Liver (tissue), 3 donors: ENCODE measurements at regions not wholly inside any gene's neighbourhood (a gene's known extent, or its start where the extent isn't known, plus 50 kb on each side); places are given as distances from the start of the nearest gene placed in this dataset.

Experiments
- FOXA1 ChIP-seq: IDR thresholded peaks from 2 replicates; pipeline ENCODE4 v1.6.1; 2016; ENCODE audit warnings: antibody characterized with exemption
- GABPA ChIP-seq, 2 donors: IDR thresholded peaks in 1 of 2; conservative IDR thresholded peaks in 1 of 2; 2 replicates each; pipeline ENCODE4 v1.6.1; 2016; ENCODE audit warnings: antibody characterized with exemption in 2 of 2, mild to moderate bottlenecking in 1 of 2, moderate library complexity in 1 of 2
- JUND ChIP-seq, 2 donors: IDR thresholded peaks; 2 replicates each; pipeline ENCODE4 v1.6.1; 2016; ENCODE audit warnings: antibody characterized with exemption in 2 of 2
- MAX ChIP-seq: IDR thresholded peaks from 2 replicates; pipeline ENCODE4 v1.6.1; 2016; ENCODE audit warnings: antibody characterized with exemption
- RAD21 ChIP-seq, 2 donors: IDR thresholded peaks; 2 replicates each; pipeline ENCODE4 v1.6.1; 2016; ENCODE audit warnings: antibody characterized with exemption in 2 of 2, mild to moderate bottlenecking in 2 of 2
- RXRA ChIP-seq, 2 donors: IDR thresholded peaks; 2 replicates each; pipeline ENCODE4 v1.6.1; 2017 to 2018; ENCODE audit warnings: antibody characterized with exemption in 2 of 2, mild to moderate bottlenecking in 1 of 2
- SP1 ChIP-seq: IDR thresholded peaks from 2 replicates; pipeline ENCODE4 v1.6.1; 2018; ENCODE audit warnings: antibody characterized with exemption, mild to moderate bottlenecking
- TAF1 ChIP-seq: conservative IDR thresholded peaks from 2 replicates; pipeline ENCODE4 v1.6.1; 2016; ENCODE audit warnings: antibody characterized with exemption, mild to moderate bottlenecking
- YY1 ChIP-seq: IDR thresholded peaks from 2 replicates; pipeline ENCODE4 v1.6.1; 2016; ENCODE audit warnings: antibody characterized with exemption, mild to moderate bottlenecking
- ZBTB33 ChIP-seq: IDR thresholded peaks from 2 replicates; pipeline ENCODE4 v1.6.1; 2016; ENCODE audit warnings: antibody characterized with exemption
- TF ChIP-seq, protein P1 (sequence below): fragments of 150-350 bp; IDR thresholded peaks from 2 replicates; pipeline ENCODE4 v1.5.1; 2017; ENCODE audit warnings: improper control_type of control experiment, low read depth, low read length; ENCODE audit not compliant: missing input control
- TF ChIP-seq, protein P2 (sequence below): IDR thresholded peaks from 2 replicates; pipeline ENCODE4 v1.6.1; 2016; ENCODE audit warnings: antibody characterized with exemption, mild to moderate bottlenecking
- TF ChIP-seq, protein P3 (sequence below): IDR thresholded peaks from 2 replicates; pipeline ENCODE4 v1.6.1; 2016; ENCODE audit warnings: antibody characterized with exemption
- donor health status: healthy.
- donor health status: healthy.

- TF ChIP-seq, protein P1, sequence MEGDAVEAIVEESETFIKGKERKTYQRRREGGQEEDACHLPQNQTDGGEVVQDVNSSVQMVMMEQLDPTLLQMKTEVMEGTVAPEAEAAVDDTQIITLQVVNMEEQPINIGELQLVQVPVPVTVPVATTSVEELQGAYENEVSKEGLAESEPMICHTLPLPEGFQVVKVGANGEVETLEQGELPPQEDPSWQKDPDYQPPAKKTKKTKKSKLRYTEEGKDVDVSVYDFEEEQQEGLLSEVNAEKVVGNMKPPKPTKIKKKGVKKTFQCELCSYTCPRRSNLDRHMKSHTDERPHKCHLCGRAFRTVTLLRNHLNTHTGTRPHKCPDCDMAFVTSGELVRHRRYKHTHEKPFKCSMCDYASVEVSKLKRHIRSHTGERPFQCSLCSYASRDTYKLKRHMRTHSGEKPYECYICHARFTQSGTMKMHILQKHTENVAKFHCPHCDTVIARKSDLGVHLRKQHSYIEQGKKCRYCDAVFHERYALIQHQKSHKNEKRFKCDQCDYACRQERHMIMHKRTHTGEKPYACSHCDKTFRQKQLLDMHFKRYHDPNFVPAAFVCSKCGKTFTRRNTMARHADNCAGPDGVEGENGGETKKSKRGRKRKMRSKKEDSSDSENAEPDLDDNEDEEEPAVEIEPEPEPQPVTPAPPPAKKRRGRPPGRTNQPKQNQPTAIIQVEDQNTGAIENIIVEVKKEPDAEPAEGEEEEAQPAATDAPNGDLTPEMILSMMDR: no peak
- TF ChIP-seq JUND (IDR thresholded peaks at IDR 0.05) (no peak), MAX (no peak), GABPA (IDR thresholded peaks at IDR 0.05 in 1 of 2, conservative IDR thresholded peaks at IDR 0.05 in 1 of 2) (no peak), TAF1 (no peak), ZBTB33 (no peak), SP1 (no peak), RAD21 (IDR thresholded peaks at IDR 0.05) (no peak), YY1 (no peak), FOXA1 (no peak), RXRA (IDR thresholded peaks at IDR 0.05) (no peak)
- TF ChIP-seq, protein P2, sequence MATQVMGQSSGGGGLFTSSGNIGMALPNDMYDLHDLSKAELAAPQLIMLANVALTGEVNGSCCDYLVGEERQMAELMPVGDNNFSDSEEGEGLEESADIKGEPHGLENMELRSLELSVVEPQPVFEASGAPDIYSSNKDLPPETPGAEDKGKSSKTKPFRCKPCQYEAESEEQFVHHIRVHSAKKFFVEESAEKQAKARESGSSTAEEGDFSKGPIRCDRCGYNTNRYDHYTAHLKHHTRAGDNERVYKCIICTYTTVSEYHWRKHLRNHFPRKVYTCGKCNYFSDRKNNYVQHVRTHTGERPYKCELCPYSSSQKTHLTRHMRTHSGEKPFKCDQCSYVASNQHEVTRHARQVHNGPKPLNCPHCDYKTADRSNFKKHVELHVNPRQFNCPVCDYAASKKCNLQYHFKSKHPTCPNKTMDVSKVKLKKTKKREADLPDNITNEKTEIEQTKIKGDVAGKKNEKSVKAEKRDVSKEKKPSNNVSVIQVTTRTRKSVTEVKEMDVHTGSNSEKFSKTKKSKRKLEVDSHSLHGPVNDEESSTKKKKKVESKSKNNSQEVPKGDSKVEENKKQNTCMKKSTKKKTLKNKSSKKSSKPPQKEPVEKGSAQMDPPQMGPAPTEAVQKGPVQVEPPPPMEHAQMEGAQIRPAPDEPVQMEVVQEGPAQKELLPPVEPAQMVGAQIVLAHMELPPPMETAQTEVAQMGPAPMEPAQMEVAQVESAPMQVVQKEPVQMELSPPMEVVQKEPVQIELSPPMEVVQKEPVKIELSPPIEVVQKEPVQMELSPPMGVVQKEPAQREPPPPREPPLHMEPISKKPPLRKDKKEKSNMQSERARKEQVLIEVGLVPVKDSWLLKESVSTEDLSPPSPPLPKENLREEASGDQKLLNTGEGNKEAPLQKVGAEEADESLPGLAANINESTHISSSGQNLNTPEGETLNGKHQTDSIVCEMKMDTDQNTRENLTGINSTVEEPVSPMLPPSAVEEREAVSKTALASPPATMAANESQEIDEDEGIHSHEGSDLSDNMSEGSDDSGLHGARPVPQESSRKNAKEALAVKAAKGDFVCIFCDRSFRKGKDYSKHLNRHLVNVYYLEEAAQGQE: no peak
- TF ChIP-seq, protein P3, sequence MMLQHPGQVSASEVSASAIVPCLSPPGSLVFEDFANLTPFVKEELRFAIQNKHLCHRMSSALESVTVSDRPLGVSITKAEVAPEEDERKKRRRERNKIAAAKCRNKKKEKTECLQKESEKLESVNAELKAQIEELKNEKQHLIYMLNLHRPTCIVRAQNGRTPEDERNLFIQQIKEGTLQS: no peak
These were observed 78.2 kb upstream of the VEPH1 start for GRCh38 chr3:157581371-157581770.
